ENCODE measurements at regions not wholly inside any gene's neighbourhood (a gene's known extent, or its start where the extent isn't known, plus 50 kb on each side); places are given as distances from the start of the nearest gene placed in this dataset.
A peak's percentile ranks its signal among the peaks of the same experiment; 100 is the strongest.
"Not testable (repeated sequence)": the region's sequence is repeated elsewhere in the genome, so short reads cannot be mapped to it uniquely, and the experiment has no call there.

DNA sequence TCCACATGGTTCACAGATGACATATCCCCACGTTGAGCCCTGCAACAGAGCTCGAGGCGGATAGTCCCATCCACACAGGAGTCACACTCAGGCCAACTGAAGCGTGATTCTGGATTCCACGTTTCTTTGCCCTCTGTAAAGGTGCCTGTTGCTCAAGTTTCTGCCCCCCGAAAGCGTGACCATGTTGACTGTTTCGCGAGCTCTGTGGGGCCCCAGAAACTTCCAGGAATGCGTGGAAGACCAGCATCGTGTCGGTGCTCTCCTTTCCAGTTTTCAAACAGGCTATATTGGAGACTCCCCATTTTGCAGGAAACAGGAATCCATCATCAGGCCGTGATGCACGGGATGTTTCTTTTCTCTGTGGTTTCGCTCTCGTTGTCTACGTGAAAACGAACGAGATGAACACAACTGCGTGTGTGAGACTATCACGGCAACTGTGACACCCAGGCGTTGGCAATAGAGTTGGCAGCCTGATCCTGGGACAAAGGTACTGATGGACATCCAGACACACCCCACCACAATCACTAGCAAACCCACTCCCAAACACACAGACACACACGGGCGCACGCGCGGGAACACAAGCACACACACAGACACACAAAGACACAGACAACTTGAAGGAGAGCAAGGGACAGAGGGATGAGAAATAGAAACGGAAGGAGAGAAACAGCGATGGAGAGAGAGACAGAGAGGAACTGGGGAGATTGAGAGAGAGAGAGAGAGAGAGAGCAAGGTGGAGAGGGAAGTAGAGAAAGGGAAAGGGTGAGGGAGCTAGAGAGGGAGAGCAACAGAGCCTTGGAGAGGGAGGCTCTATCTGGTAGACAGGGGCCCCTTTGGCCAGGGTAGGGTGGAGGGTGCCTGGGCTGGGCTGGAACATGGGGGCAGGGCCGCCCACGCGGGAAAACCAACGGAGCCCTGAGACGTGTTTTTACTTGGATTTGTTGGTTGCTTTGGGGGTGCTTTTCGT lies 1609.3 kb downstream of the SPATA31A7 start:
- peak; percentile 68 for DNase-seq (ENCODE audit: low spot score)

DNA sequence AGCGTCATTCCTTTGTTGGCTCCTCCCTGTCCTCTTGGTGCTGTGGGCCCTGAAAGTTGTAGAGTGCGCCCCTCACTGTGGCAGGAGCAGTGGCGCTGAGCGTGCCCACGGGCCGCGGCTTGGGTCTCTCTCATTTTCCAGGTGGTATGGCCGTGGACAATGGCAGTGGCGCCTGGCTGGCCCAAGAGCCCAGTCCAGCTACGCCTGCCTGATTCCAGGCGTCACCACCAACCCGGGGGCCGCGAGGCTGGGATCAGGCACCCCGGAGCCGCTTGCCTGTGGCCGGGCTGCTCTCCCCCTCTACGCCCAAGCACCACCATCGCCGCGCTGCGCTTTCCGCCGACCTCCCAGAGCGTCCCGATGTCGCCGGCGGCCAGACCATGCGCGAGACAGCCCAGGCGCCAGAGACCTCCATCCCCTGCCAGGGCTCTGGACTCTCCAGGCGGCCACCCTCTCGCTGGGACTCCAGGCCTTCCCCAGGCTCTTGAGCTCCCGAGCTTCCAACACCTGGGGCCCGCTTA lies 1610.1 kb downstream of the SPATA31A7 start:
- DNase-seq (ENCODE audit: low spot score): peak; percentile 72

DNA sequence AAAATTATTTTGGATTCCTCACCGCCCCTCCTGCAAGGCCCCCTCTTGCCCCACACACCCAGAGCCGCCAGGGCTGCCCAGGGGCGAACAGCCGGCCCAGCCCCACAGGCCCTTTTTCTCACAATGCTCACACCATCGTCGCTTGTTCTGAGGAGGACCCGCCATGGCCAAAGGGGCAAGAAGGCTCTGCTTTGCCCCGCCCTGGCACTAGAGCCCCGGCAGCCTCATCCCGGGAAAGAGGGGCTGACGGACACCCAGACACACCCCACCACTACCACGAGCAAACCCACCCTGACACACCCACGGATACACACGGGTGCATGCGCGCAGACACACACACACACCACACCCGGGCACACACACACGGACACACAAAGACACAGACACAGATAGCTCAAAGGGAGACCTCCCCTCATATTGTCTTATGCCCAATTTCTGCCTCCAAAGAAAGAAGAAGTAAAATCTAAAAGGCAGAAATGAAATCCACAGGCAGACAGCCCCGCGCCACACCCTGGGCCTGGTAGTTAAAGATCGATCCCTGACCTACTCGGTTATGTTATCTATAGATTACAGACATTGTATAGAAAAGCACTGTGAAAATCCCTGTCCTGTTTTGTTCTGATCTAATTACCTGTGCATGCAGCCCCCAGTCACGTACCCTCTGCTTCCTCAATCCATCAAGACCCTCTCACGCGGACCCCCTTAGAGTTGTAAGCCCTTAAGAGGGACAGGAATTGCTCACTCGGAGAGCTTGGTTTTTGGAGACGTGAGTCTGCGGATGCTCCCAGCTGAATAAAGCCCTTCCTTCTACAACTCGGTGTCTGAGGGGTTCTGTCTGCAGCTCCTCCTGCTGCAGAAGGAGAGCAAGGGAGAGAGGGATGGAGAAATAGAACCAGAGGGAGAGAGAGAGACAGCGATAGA lies 1610.9 kb downstream of the SPATA31A7 start:
- DNase-seq (ENCODE audit: low spot score): peak; percentile 71

DNA sequence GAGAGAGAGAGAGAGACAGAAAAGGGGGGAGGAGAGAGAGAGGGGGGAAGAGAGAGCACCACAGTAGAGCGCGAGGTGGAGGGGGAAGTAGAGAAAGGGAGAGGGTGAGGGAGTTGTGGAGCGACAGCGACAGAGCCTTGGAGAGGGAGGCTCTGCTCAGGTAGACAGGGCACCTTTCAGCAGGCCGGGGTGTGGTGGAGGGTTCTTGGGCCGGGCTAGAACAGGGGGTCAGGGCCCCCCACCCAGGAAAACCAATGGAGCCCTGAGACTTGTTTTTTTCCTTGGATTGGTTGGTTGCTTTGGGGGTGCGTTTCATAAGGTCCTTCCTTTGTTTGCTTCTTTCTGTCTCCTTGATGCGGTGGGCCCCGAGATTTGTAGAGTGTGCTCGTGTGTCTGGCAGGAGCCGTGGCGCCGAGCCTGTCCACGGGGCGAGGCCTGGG lies 1611.6 kb downstream of the SPATA31A7 start:
- peak; percentile 69 for DNase-seq (ENCODE audit: low spot score)

DNA sequence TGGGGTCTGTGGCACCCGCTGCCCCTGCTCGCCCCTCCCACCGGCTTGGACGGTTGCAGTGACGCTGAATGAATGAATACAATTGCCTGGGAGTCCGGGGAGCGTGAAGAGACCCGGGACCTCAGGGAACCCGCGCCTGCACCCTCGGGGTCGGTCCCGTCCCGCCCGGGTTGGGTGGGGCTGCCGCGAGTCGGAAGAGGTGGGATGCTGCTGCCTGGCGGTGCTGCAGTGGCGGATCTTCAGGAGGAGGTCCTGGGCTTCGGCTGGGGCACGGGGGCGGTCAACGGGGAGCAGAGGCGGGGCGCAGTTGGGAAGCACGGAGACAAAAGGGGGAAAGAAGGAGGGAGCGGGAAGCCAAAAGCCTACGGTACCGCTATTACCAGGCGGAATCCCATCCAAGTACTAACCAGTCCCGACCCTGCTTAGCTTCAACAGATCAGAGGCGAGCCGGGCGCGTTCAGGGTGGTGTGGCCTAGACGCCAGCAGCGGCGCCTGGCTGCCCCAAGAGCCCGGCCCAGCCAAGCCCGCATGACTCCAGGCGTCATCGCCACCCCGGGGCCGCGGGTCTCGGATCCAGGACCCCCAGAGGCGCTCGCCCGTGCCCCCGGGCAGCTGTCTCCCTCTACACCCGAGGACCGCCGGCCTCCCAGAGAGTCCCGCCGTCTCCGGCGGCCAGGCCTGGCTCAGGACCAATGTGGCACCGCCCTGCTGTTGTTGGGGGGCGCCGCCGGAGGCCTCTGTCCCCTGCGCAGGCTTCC lies 1612.3 kb downstream of the SPATA31A7 start:
- DNase-seq (ENCODE audit: low spot score): peak; percentile 91

DNA sequence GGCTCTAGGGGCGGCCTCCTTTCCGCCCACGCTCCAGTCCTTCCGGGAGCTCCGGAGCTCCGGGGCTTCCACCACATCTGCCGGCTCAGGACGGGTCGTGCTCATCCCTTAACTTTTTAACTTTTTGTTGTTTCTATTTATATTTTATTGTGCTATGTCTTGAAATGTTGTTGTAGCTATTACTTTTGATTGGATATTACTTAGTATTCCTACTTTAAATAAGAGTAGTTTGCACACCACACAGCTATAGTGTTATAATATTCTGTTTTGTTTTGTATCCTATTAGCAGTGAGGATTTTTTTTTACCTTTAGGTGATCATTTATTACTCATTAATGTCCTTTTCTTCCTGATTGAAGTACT lies 1612.9 kb downstream of the SPATA31A7 start:
- not testable (repeated sequence) for DNase-seq (ENCODE audit: low spot score)

DNA sequence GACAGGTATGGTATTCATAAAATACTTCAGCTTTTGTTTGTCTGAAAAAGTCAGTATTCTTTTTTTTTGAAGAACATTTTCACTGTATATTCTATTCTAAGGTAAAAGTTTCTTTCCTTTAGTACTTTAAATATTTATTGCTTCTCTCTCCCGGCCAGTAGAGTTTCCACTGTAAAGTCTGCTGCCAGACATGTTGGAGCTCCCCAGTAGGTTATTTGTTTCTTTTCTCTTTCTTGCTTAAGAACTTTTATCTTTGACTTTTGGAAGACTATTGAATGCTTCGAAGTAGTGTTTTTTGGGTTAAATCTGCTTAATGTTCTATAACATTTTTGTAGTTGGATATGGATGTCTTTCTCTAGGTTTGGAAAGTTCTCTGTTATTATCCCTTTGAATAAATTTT lies 1613.3 kb downstream of the SPATA31A7 start:
- DNase-seq (ENCODE audit: low spot score): not testable (repeated sequence)

DNA sequence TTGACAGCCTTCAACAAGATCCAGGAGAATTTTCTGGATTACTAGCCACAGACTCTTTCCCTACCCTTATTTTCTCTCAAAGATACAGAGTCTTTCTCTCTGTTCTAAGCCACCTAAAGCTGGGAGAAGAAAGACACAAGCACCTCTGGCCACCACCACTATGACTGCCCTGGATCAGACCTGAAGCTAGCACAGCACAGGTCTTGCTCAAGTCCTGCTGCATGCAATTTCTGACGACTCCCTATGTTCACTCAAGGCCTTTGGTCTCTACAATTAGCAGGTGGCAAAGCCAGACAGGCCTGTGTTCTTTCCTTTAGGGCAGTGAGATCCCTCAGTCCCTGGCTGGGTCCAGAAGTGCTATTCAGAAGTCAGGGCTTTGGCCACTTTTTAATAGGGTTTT lies 1614.5 kb downstream of the SPATA31A7 start:
- not testable (repeated sequence) for DNase-seq (ENCODE audit: low spot score)

DNA sequence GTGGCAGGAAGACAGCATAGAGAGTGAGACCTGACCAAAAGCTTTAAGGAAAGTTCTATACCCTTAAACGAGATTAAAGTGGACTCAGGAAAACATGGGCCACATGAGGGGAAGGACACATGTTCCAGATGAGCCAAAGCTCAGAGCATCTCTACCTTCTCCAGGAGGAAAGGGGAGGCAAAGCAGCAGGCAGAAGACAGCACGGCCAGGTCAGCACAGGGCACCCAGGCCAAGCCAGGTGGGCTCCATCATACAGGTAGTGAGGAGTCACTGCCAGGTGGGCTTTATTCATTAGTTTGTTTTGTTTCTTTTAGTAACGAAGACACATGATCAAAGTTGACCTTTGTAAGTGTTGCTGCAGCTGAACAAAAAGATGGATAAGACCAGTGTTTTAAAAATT lies 1617.6 kb downstream of the SPATA31A7 start:
- not testable (repeated sequence) for DNase-seq (ENCODE audit: low spot score)

DNA sequence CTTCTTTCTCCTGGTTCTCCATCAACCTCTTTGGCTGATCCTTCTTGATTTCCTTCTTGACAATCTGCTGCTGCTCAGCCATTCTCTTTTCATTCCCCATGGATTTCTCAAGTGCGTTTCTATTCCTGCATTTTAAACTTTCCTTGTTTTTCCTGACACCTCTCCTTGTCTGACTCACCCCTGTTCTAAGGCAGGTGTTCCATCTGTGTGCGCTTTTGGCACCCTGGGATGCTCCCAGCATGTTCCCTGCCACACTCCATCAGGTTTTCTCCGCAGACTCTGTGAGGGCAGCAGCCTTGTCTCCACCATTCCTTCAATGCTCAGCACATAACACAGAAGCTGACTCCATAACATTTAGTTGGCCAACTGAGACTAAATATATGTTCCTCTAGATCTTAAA lies 1618.2 kb downstream of the SPATA31A7 start:
- peak; percentile 55 for DNase-seq (ENCODE audit: low spot score)

DNA sequence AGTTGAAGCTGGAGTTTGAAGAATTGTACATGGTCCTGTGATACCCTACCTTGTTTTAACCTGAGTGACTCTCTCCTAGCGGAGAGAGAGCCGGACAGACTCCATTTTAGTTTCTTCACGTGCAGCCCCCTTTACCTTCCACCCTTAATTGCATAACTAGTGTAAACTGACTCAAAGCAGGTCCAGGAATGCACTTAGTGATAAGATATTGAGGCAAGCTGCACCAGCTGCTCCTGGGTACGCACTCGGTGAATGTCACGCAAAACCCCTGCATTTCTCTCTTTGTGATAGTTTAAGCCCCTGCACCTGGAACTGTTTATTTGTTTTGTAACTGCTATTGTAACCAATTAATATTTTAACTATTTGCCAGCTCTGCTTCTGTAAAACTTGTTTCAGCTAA lies 1620.5 kb downstream of the SPATA31A7 start:
- not testable (repeated sequence) for DNase-seq (ENCODE audit: low spot score)

DNA sequence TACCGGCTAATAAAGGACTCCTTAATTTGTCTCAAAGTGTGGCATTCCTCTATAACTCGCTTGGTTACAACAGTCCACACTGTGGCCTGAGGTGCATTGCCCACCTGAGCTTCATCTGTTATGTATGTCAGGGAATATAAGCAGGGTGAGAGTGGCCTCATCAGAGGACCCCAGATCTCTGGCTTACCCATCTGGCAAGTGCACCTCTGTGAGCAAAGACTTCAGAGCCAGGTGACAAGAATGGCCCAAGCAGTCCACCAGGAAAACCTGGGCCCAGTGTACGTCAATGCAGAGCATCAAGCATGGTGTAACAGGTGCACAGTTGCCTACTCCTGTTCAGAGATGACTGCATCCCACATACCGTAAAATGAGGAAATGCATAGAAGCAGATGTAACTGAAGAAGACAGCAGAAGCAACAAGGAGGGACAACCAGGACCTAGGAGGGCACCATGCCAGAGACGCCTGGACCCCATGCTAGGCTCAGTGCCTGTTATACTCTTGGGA lies 1621.0 kb downstream of the SPATA31A7 start:
- not testable (repeated sequence) for DNase-seq (ENCODE audit: low spot score)

DNA sequence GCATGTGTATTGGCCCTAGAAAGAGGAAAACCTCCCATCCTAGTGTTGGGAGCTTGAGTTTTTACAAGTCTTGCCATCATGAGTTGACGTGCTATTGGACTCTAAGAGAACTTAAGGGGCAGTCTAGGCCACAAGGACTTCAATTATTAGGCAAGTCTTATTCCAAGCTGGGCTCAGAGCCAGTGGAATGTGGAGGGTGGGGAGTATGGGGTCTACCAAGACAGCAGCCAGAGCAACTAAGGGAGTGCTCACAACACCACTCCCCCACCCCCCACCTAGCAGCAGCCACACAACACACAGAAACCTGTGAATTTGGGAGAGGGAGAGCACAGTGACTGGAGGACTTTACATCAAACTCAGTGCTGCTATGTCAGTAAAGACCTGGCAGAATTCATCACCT lies 1625.6 kb downstream of the SPATA31A7 start:
- DNase-seq (ENCODE audit: low spot score): not testable (repeated sequence)

DNA sequence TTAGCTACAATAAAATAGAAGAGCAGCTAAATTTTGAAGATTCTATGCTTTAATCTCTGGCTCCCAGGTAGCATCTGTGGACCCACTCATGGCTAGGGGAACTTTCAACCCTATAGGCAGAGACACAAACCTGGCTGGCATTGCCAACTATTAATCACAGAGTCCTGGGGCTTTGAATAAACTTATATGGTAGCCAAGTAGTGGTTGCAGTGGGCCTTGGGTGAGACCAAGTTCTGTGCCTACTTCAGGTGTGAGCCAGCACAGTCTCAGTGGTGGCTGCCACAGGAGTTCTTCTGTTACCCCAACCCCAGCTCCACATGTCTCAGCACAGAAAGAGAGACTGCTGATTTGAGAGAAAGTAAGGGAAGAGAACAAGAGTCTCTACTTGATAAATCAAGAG lies 1626.5 kb downstream of the SPATA31A7 start:
- DNase-seq (ENCODE audit: low spot score): not testable (repeated sequence)

DNA sequence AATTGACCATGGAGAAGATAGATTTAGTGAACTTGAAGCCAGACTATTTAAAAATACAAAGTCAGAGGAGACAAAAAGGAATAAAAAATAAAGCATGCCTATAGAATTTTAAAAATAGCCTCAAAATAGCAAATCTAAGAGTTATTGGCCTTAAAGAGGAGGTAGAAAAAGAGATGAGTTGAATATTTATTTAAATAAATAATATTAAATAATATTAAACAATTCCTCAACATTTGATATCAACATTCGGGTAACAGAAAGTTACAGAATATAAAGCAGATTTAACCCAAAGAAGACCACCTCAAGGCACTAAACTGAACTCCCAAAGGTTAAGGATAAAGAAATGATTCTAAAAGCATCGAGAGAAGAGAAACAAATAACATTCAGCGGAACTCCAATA lies 1627.4 kb downstream of the SPATA31A7 start:
- DNase-seq (ENCODE audit: low spot score): not testable (repeated sequence)

DNA sequence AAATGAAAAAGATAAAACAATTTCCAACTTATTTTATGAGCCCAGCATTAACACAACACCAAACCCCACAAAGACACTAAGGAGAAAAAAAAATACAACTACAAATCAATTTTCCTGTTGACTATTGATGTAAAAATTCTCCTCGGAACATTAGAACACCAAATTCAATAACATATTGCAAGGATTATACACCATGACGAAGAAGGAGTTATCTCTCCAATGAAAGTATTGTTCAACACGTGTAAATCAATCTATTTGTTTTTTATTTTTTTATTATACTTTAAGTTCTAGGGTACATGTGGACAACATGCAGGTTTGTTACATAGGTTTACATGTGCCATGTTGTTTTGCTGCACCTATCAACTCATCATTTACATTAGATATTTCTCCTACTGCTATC lies 1632.3 kb downstream of the SPATA31A7 start:
- not testable (repeated sequence) for DNase-seq (ENCODE audit: low spot score)

DNA sequence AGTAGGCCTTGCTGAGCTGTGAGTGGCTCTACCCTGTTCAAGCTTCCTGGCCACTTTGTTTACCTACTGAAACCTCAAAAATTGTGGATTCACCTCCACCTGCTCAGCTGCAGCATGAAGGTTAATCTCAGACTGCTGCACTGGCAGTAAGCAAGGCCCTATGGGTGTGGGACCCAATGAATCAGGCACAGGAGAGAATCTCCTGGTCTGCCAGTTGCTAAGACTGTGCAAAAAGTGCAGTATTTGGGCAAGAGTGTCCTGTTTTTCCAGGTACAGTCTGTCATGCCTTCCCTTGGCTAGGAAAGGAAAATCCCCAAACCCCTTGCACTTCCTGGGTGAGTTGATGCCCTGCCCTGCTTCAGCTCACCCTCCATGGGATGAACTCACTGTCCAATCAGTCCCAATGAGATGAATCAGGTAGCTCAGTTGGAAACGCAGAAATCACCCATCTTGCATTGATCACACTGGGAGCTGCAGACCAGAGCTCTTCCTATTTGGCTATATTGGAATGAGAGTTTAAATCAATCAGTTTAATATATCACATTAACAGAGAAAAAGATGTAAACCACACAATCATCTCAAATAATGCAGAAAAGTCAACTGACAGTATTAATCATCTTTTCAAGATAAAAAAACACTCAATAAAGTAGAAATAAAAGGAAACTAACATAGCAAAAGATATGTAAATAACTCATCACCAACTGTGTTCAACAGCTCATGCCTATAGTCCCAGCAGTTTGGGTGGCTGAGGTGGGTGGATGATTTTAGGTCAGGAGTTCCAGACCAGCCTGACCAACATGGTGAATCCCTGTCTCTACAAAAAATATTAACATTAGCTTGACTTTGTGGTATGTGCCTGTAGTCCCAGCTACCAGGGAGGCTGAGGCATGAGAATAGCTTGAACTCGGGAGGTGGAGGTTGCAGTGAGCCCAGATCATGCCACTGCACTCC lies 1638.4 kb downstream of the SPATA31A7 start:
- not testable (repeated sequence) for DNase-seq (ENCODE audit: low spot score)

DNA sequence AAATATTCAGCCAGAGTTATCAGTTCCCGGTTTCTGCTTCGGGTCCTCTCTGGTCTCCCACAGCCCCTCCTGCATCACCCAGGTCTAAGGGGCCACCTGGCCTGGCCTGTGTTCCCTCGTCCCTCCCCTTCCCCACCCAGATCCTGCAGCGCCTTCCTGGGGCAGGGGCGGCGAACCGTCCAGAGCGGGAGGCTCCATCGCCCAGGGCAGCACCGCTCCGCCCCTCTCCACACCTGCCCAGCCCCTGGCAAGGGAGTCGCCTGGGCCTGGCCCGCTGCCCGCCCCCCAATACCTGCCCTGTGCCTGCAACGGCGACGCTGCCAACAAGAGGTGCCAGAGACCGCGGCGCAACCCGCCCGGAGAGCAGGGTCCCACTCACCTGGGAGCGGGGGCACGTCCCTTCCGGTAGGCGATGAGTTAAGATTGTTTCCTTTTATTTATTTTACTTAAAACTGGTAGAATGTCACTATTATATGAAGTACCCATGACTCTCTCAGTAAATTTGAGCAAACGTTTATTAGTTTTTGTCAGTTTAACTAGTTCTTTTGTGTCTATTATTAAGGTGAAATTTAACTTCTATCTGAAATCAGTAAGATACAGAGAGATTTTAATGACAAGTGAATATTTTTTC lies 1641.1 kb downstream of the SPATA31A7 start:
- not testable (repeated sequence) for DNase-seq (ENCODE audit: low spot score)

DNA sequence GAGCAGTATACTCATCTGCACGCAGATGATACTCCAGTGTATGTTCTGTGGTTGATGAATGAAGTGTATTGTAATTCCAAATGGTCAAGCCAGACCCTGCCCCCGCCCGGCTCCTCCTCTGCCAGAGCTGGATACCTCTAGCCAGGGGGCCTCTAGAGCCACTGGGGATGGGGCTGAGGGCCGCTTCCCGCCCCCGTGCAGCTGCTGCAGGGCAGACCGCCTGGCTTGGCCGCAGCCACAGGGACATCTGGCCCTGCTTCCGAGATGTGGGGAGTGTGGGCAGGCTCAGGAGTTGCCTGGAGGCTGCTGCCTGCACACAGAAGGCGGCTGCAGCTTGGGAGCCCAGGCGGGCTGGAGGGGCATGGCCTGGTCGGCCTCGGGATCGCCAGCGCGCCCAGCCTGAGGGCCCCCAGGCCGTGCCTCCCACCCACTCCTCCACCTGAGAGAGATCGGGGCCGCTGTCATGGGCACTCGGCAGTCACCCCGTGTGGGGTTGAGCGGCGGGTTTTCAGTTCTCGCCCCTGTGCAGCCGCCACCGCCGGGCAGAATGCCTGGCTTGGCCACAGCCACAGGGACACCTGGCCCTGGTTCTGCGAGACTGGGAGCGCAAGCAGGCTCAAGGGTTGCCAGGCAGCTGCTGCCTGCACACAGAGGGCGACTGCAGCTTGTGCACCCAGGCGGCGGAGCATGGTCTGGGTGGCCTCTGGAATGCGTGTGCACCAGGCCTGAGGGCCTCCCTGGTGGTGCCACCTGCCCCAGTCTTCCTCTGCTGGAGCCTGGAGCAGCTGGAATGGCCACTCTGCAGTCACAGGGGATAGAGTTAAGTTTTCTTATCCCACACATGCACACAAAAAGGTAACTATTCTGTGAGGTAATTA lies 1643.7 kb downstream of the SPATA31A7 start:
- peak; percentile 59 for DNase-seq (ENCODE audit: low spot score)
